Chondrocyte (in vitro differentiated cells): ENCODE measurements at regions not wholly inside any gene's neighbourhood (a gene's known extent, or its start where the extent isn't known, plus 50 kb on each side); places are given as distances from the start of the nearest gene placed in this dataset.
"Not testable (repeated sequence)": the region's sequence is repeated elsewhere in the genome, so short reads cannot be mapped to it uniquely, and the experiment has no call there.

Source experiments
- DNase-seq: peaks from one replicate; pipeline ENCODE4 v3.0.0; 2021; ENCODE audit warnings: mixed read lengths, low spot score
- H3K27ac Mint-ChIP-seq: one replicate; pipeline ENCODE4 v1.8.0; 2021; ENCODE audit warnings: mild to moderate bottlenecking, moderate library complexity, mixed read lengths; ENCODE audit not compliant: unreplicated experiment
- H3K27me3 Mint-ChIP-seq: 2 replicates; pipeline ENCODE4 v1.8.0; 2021; ENCODE audit warnings: low read depth, mixed read lengths
- H3K36me3 Mint-ChIP-seq: 2 replicates; pipeline ENCODE4 v1.8.0; 2021; ENCODE audit warnings: low read depth, mixed read lengths
- H3K4me1 Mint-ChIP-seq: 2 replicates; pipeline ENCODE4 v1.8.0; 2021; ENCODE audit warnings: low read depth, mild to moderate bottlenecking, mixed read lengths
- H3K4me3 Mint-ChIP-seq: one replicate; pipeline ENCODE4 v1.8.0; 2021; ENCODE audit warnings: mild to moderate bottlenecking, moderate library complexity, mixed read lengths; ENCODE audit not compliant: unreplicated experiment
- H3K9me3 Mint-ChIP-seq: 2 replicates; pipeline ENCODE4 v1.8.0; 2021; ENCODE audit warnings: low read depth, mixed read lengths
- CTCF ChIP-seq: fragments of 200-600 bp; sonication (generic); IDR thresholded peaks from 2 replicates; pipeline ENCODE4 v1.5.0; 2021; ENCODE audit warnings: antibody characterized with exemption, mild to moderate bottlenecking, moderate library complexity

- Mint-ChIP-seq H3K36me3 (no peaks in the 10 kb centered on the region), H3K4me1 (peaks cover 42% of the 10 kb centered on the region), H3K4me3 (no peak overlapping the region), H3K9me3 (peaks cover under 1% of the 10 kb centered on the region), H3K27me3 (no peaks in the 10 kb centered on the region), H3K27ac (peak overlapping the region; percentile 82)
- no peak for DNase-seq
- TF ChIP-seq CTCF = no peak
These were observed 85.6 kb downstream of the RAP2B start for GRCh38 chr3:153247331-153248330.

- H3K4me1 Mint-ChIP-seq = peaks cover 42% of the 10 kb centered on the region
- H3K4me3 Mint-ChIP-seq, H3K27ac Mint-ChIP-seq: not testable (repeated sequence)
These were observed 86.8 kb downstream of the RAP2B start for GRCh38 chr3:153248835-153249234.

GRCh38 chr3:153249906-153250305, 87.9 kb downstream of the RAP2B start:
- no peak for TF ChIP-seq CTCF
- Mint-ChIP-seq H3K4me1 (peaks cover 35% of the 10 kb centered on the region), H3K36me3 (no peaks in the 10 kb centered on the region)

More at GRCh38 chr3:153248835-153249234, 86.8 kb downstream of the RAP2B start:
- not testable (repeated sequence) for H3K9me3 Mint-ChIP-seq, DNase-seq, H3K36me3 Mint-ChIP-seq, H3K27me3 Mint-ChIP-seq

GRCh38 chr3:153250446-153250845, 88.4 kb downstream of the RAP2B start:
- Mint-ChIP-seq H3K36me3 (no peaks in the 10 kb centered on the region), H3K27ac (no peak overlapping the region), H3K9me3 (no peaks in the 10 kb centered on the region), H3K4me3 (no peak overlapping the region), H3K27me3 (no peaks in the 10 kb centered on the region), H3K4me1 (peaks cover 30% of the 10 kb centered on the region)
- DNase-seq = no peak
- no peak for TF ChIP-seq CTCF

More at GRCh38 chr3:153249906-153250305, 87.9 kb downstream of the RAP2B start:
- no peak overlapping the region for H3K27ac Mint-ChIP-seq
- no peaks in the 10 kb centered on the region for H3K27me3 Mint-ChIP-seq
- DNase-seq = no peak
- no peak overlapping the region for H3K4me3 Mint-ChIP-seq
- H3K9me3 Mint-ChIP-seq = no peaks in the 10 kb centered on the region

GRCh38 chr3:153252963-153253362, 90.9 kb downstream of the RAP2B start:
- H3K27me3 Mint-ChIP-seq = no peaks in the 10 kb centered on the region
- no peak overlapping the region for H3K4me3 Mint-ChIP-seq
- H3K4me1 Mint-ChIP-seq = peaks cover 27% of the 10 kb centered on the region
- TF ChIP-seq CTCF = no peak
- H3K27ac Mint-ChIP-seq = no peak overlapping the region
- no peak for DNase-seq
- H3K9me3 Mint-ChIP-seq = no peaks in the 10 kb centered on the region
- H3K36me3 Mint-ChIP-seq = no peaks in the 10 kb centered on the region
